K562 (cell line): ENCODE measurements at regions not wholly inside any gene's neighbourhood (a gene's known extent, or its start where the extent isn't known, plus 50 kb on each side); places are given as distances from the start of the nearest gene placed in this dataset.

Source experiments
- ATAC-seq: fragments of 200-7000 bp; cut with Tn5 transposase; 3 replicates; pipeline ENCODE4 v1.9.1; 2020; ENCODE audit warnings: moderate library complexity
- BruUV-seq: library from RNA; stranded (reverse); fragments of 400-500 nt; replicated peaks from 2 replicates; lab custom pipeline; 2021; lab: Mats Ljungman, UMichigan
- CTCF ChIA-PET: fragments of 300-600 bp; formaldehyde crosslinking; extraction: SDS; loops from one replicate; lab custom pipeline; 2021; ENCODE audit warnings: low intra/inter-chr PET ratio; lab: Yijun Ruan, JAX
- POLR2A ChIA-PET: fragments of 300-600, 350-650 bp; sonication (Branson Sonifier 250); formaldehyde crosslinking; extraction: SDS; loops from one replicate; lab custom pipeline; 2021; ENCODE audit warnings: antibody characterized with exemption, inconsistent platforms; lab: Yijun Ruan, JAX
- DNase-seq, 4 experiments: peaks; one replicate each; pipeline versions ENCODE4 v3.0.0 to v3.0.0-alpha.2; 2011 to 2018; ENCODE audit warnings: low spot score in 3 of 4, mixed read lengths in 3 of 4; ENCODE audit errors: extremely low read depth in 1 of 4
- FAIRE-seq: peaks from 2 replicates; lab custom pipeline; 2011; peaks lifted over from hg19 to GRCh38; lab: Jason Lieb, UNC
- H2AFZ ChIP-seq: 2 replicates; pipeline ENCODE4 v1.6.0; 2011; ENCODE audit warnings: low read depth, low read length, control low read depth, inconsistent platforms
- H3K27ac ChIP-seq: fragments of 200-600 bp; 3 replicates; pipeline ENCODE4 v1.8.0; 2011; ENCODE audit warnings: low read depth, mild to moderate bottlenecking, control low read depth, inconsistent platforms, low read length, moderate library complexity, mixed read lengths; ENCODE audit errors: extremely low read depth
- H3K27me3 ChIP-seq, 2 experiments: fragments of 300-600 bp in 1 of 2; 2 replicates in 1 of 2; 3 replicates in 1 of 2; pipeline versions ENCODE4 v1.6.0 to v1.8.0; 2011; ENCODE audit warnings: inconsistent platforms in 2 of 2, low read length in 2 of 2, mild to moderate bottlenecking in 1 of 2, mixed read lengths in 1 of 2, moderate library complexity in 1 of 2; ENCODE audit not compliant: control insufficient read depth in 2 of 2, insufficient read depth in 2 of 2
- H3K36me3 ChIP-seq: fragments of 300-600 bp; 3 replicates; pipeline ENCODE4 v1.8.0; 2011; ENCODE audit warnings: mild to moderate bottlenecking, low read length, inconsistent platforms; ENCODE audit not compliant: control insufficient read depth, insufficient read depth
- H3K4me1 ChIP-seq, 2 experiments: fragments of 200-600 bp in 1 of 2; replicated peaks in 1 of 2; 2 replicates in 1 of 2; 3 replicates in 1 of 2; pipeline versions ENCODE4 v1.5.1 to v1.8.0; 2011; ENCODE audit warnings: inconsistent platforms in 2 of 2, low read length in 2 of 2, mild to moderate bottlenecking in 1 of 2, mixed read lengths in 1 of 2, moderate library complexity in 1 of 2; ENCODE audit not compliant: control insufficient read depth in 2 of 2, insufficient read depth in 2 of 2
- H3K4me2 ChIP-seq: 2 replicates; pipeline ENCODE4 v1.6.1; 2011; ENCODE audit warnings: low read length, control low read depth, inconsistent platforms, mixed read lengths; ENCODE audit not compliant: insufficient read depth
- H3K4me3 ChIP-seq: fragments of 200-600 bp; sonication (generic), shearing (Covaris generic); 2 replicates; pipeline ENCODE4 v1.5.1; 2016; ENCODE audit warnings: control low read depth, inconsistent platforms
- H3K79me2 ChIP-seq: fragments of 200-600 bp; 3 replicates; pipeline ENCODE4 v1.8.0; 2011; ENCODE audit warnings: low read length, inconsistent platforms; ENCODE audit not compliant: control insufficient read depth, insufficient read depth
- H3K9ac ChIP-seq, 2 experiments: 2 replicates each; pipeline versions ENCODE4 v1.6.0 to v1.6.1; 2011; ENCODE audit warnings: low read depth in 2 of 2, low read length in 2 of 2, control low read depth in 1 of 2, inconsistent platforms in 1 of 2, mild to moderate bottlenecking in 1 of 2, mixed read lengths in 1 of 2; ENCODE audit not compliant: insufficient read depth in 1 of 2
- H3K9me1 ChIP-seq: one replicate; pipeline ENCODE4 v1.6.0; 2011; ENCODE audit warnings: inconsistent platforms, mild to moderate bottlenecking, low read length, moderate library complexity; ENCODE audit not compliant: control insufficient read depth, insufficient read depth
- H3K9me3 ChIP-seq: replicated peaks from 2 replicates; pipeline ENCODE4 v1.5.1; 2011; ENCODE audit warnings: low read depth, low read length, inconsistent platforms; ENCODE audit not compliant: control insufficient read depth, insufficient read depth
- H4K20me1 ChIP-seq: replicated peaks from 2 replicates; pipeline ENCODE4 v1.6.1; 2011; ENCODE audit warnings: low read length, inconsistent platforms, mixed read lengths; ENCODE audit not compliant: control insufficient read depth, insufficient read depth
- ATF7 ChIP-seq: fragments of 450-650 bp; IDR thresholded peaks from 2 replicates; pipeline ENCODE4 v1.7.1; 2014; ENCODE audit warnings: mild to moderate bottlenecking, moderate library complexity
- CSDE1 ChIP-seq, 2 experiments: fragments of 450-650 bp; IDR thresholded peaks; 2 replicates each; pipeline ENCODE4 v1.6.1; 2016; ENCODE audit warnings: mild to moderate bottlenecking in 1 of 2
- HNRNPLL ChIP-seq: fragments of 200-400 bp; formaldehyde crosslinking; IDR thresholded peaks from 2 replicates; pipeline ENCODE4 v1.6.1; 2017; ENCODE audit warnings: low read length, low read depth, mild to moderate bottlenecking; ENCODE audit not compliant: poor library complexity, severe bottlenecking
- KHSRP ChIP-seq: fragments of 450-650 bp; IDR thresholded peaks from 2 replicates; pipeline ENCODE4 v1.6.1; 2017
- NFIC ChIP-seq: fragments of 450-650 bp; IDR thresholded peaks from 2 replicates; pipeline ENCODE4 v1.6.1; 2017; ENCODE audit warnings: mild to moderate bottlenecking, inconsistent platforms
- SMARCB1 ChIP-seq: IDR thresholded peaks from 2 replicates; pipeline ENCODE4 v1.6.1; 2011; ENCODE audit warnings: improper control_type of control experiment, low read depth; ENCODE audit not compliant: insufficient read length
- SMC3 ChIP-seq: conservative IDR thresholded peaks from 2 replicates; pipeline ENCODE4 v1.6.1; 2011; ENCODE audit warnings: low read depth, low read length, improper control_type of control experiment; ENCODE audit not compliant: insufficient read depth
- ZNF143 ChIP-seq: sonication (generic); formaldehyde crosslinking; IDR thresholded peaks from 2 replicates; pipeline ENCODE4 v1.9.0; 2022; ENCODE audit warnings: mild to moderate bottlenecking, missing genetic modification reagents
- ZNF707 ChIP-seq: fragments of 250-450 bp; sonication (Bioruptor Pico); conservative IDR thresholded peaks from 2 replicates; pipeline ENCODE4 v1.8.0; 2022; ENCODE audit warnings: inconsistent platforms, mild to moderate bottlenecking, moderate library complexity
- WGBS: fragments of 100-300 bp; shearing (Covaris generic); methylation state at CpG from one replicate; pipeline ENCODE4 v1.1.6; 2016; ENCODE audit warnings: low coverage, mixed read lengths; ENCODE audit not compliant: insufficient coverage; ENCODE audit errors: missing lambda C conversion rate; 5-methylcytosine and 5-hydroxymethylcytosine counted together
- in situ Hi-C: fragments of 300-500 bp; cut with MboI; formaldehyde crosslinking; loops from 4 replicates; pipeline ENCODE4 v1.15.0; 2018; ENCODE audit warnings: inconsistent platforms, mixed read lengths
- intact Hi-C: fragments of 100-400 bp; cut with micrococcal nuclease; formaldehyde crosslinking; loops from 2 replicates; pipeline ENCODE4 v1.14.2; 2022
- TF ChIP-seq, protein P1 (sequence below): fragments of 450-650 bp; IDR thresholded peaks from 2 replicates; pipeline ENCODE4 v1.7.0; 2016; ENCODE audit warnings: borderline replicate concordance

- Histone ChIP-seq H3K4me2 (no peak overlapping the region), H3K4me3 (no peak overlapping the region), H4K20me1 (no peaks in the 10 kb centered on the region), H3K4me1 (no peaks in the 10 kb centered on the region), H3K9me1 (no peaks in the 10 kb centered on the region), H3K27ac (no peak overlapping the region), H3K9ac (no peak overlapping the region), H3K9me3 (no peaks in the 10 kb centered on the region), H3K36me3 (no peaks in the 10 kb centered on the region), H3K79me2 (no peaks in the 10 kb centered on the region), H2AFZ (no peak overlapping the region), H3K27me3 (no peaks in the 10 kb centered on the region)
- no TSS peak for BruUV-seq
- FAIRE-seq (no peak), ATAC-seq (no peak), DNase-seq (no peak)
- 0% methylated on average over 1 of the region's 2 CpGs for WGBS
- POLR2A ChIA-PET = no interaction called here
- in situ Hi-C loops = no loop called here
- intact Hi-C loops = no loop called here
- CTCF ChIA-PET = no interaction called here
- TF ChIP-seq ATF7 (no peak), SMC3 (no peak), SMARCB1 (no peak), CSDE1 (IDR thresholded peaks at IDR 0.05) (no peak), HNRNPLL (no peak), KHSRP (no peak), ZNF707 (CRISPR knock-in tag) (no peak), ZNF143 (CRISPR knock-in tag) (no peak), NFIC (no peak)
- TF ChIP-seq, protein P1, sequence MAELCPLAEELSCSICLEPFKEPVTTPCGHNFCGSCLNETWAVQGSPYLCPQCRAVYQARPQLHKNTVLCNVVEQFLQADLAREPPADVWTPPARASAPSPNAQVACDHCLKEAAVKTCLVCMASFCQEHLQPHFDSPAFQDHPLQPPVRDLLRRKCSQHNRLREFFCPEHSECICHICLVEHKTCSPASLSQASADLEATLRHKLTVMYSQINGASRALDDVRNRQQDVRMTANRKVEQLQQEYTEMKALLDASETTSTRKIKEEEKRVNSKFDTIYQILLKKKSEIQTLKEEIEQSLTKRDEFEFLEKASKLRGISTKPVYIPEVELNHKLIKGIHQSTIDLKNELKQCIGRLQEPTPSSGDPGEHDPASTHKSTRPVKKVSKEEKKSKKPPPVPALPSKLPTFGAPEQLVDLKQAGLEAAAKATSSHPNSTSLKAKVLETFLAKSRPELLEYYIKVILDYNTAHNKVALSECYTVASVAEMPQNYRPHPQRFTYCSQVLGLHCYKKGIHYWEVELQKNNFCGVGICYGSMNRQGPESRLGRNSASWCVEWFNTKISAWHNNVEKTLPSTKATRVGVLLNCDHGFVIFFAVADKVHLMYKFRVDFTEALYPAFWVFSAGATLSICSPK = no peak
- TF ChIP-seq, all 486 proteins: peak for 0
Measured at GRCh38 chr13:82136880-82137279, 1745.4 kb downstream of the SLITRK1 start.
